DND-41 (cell line): ENCODE measurements at regions not wholly inside any gene's neighbourhood (a gene's known extent, or its start where the extent isn't known, plus 50 kb on each side); places are given as distances from the start of the nearest gene placed in this dataset.

Source experiments
- CTCF ChIP-seq: IDR thresholded peaks from 2 replicates; pipeline ENCODE4 v1.5.1; 2012; ENCODE audit warnings: borderline replicate concordance, low read length, moderate library complexity, mild to moderate bottlenecking; ENCODE audit not compliant: poor library complexity, severe bottlenecking; ENCODE audit errors: extremely low read depth
- EZH2 ChIP-seq: IDR thresholded peaks from 3 replicates; pipeline ENCODE4 v1.6.1; 2012; ENCODE audit warnings: borderline replicate concordance, low read depth, mild to moderate bottlenecking, moderate library complexity, low read length, inconsistent platforms; ENCODE audit not compliant: severe bottlenecking

DNA sequence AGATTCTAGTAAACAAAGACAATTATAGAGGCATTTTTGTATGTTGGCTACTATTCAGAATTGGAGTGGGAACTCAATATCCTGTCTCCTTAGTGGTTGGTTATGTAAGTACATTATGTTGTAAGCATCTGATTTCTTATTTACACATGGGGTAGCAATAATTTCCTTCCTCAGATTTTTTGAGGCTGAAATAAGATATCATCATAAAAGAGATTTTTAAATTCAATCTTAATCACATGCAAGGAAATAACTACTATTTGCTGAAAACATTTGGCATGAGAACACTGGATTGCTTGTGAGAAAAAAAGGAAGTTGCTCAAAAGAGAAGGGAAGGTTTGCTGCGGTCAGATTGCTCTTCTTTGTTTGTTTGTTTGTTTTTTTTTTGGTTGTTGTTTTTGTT, 437.7 kb upstream of the HS3ST1 start:
- no peak for TF ChIP-seq CTCF
- TF ChIP-seq EZH2, result no peak
